ENCODE measurements at regions not wholly inside any gene's neighbourhood (a gene's known extent, or its start where the extent isn't known, plus 50 kb on each side); places are given as distances from the start of the nearest gene placed in this dataset.

DNA sequence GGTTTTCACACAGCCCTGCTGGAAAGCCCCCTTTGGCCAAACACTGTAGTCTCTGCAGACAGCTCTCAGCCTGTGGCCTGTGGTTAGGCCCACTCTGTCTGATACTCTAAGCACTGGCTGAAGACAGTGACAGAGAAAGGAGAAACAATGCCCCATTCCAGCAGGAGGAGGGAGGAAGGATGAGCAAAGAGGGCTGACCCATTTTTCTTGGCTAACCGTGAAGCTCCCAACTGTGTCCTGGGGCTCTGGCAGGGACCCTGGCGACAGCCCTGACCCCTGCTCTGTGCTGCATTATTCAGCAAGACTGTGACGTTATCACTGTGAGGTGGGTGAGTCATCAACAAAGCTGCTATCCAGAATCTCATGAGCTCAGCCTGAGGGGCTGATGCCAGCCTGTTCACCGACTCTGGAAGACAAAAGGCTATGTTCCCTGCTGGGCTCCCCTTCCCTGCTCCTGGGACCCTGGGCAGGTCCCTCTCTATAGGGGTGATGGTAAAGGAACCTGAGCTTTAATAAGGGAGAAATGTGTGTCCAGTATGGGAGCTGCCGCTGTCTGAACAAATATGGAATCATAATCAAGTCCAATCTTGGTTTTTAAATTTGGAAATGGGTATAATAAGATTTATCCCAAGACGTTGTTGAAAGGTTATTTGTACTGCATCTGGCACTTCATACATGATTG, 107.0 kb downstream of the RHOU start:
- POLR2A ChIA-PET, result interaction anchor here (1.1 to 6.0 kb wide), 6 partner anchors 8 to 122 kb away, joined by 3 to 124 read pairs (median 4); no protein-coding TSS in a partner anchor
- Histone ChIP-seq H3K36me3 (replicated peaks in 1 of 2; ENCODE audit: control insufficient read depth in 1 of 2, insufficient read depth in 2 of 2, low read length in 2 of 2) (no peaks in the 10 kb centered on the region), H4K20me1 (ENCODE audit: insufficient read depth, low read length) (no peaks in the 10 kb centered on the region), H2AFZ (ENCODE audit: low read length) (peak overlapping the region; percentile 33), H3K4me3 (replicated peaks in 1 of 3; ENCODE audit: insufficient read depth in 1 of 3, low read depth in 2 of 3, low read length in 3 of 3) (no peak overlapping the region), H3K9ac (ENCODE audit: insufficient read depth, low read depth, low read length) (peak overlapping the region; percentile 32; the same call in 1 of the 2 replicates), H3K27ac (ENCODE audit: extremely low read length, insufficient read depth, low read length) (peak overlapping the region; percentile 16), H3K4me1 (ENCODE audit: insufficient read depth, low read length) (peaks cover 53% of the 10 kb centered on the region), H3K27me3 (ENCODE audit: control insufficient read depth in 1 of 2, insufficient read depth in 2 of 2, low read length in 2 of 2) (no peaks in the 10 kb centered on the region; a peak in 1 of 5 replicates), H3K4me2 (ENCODE audit: low read depth, low read length) (peak overlapping the region; percentile 10; the same call in 1 of the 2 replicates), H3K9me3 (ENCODE audit: low read length) (no peaks in the 10 kb centered on the region), H3K79me2 (ENCODE audit: insufficient read depth, low read length) (no peaks in the 10 kb centered on the region)
- CTCF ChIA-PET (ENCODE audit: low intra/inter-chr PET ratio, low total read pairs), result no interaction called here
- in situ Hi-C loops (cut with HindIII; ENCODE audit: extremely low pct_ligation_motif_present, low pct_unique_long_range_greater_than_20kb), result no loop called here
- no peak for FAIRE-seq
- no TSS peak for BruUV-seq (replicated peaks)
- WGBS (ENCODE audit: low lambda C conversion rate), result 58% methylated on average over 3 of the region's 6 CpGs
- peak; percentile 73 for DNase-seq (ENCODE audit: low spot score)
- ATAC-seq, result peak; percentile 4; the same call in 1 of the 3 replicates
- intact Hi-C loops (cut with micrococcal nuclease; ENCODE audit: unreplicated experiment), result no loop called here
- no peak for TF ChIP-seq ZNF761 (CRISPR knock-in tag; conservative IDR thresholded peaks at IDR 0.05)
- TF ChIP-seq, protein P1, sequence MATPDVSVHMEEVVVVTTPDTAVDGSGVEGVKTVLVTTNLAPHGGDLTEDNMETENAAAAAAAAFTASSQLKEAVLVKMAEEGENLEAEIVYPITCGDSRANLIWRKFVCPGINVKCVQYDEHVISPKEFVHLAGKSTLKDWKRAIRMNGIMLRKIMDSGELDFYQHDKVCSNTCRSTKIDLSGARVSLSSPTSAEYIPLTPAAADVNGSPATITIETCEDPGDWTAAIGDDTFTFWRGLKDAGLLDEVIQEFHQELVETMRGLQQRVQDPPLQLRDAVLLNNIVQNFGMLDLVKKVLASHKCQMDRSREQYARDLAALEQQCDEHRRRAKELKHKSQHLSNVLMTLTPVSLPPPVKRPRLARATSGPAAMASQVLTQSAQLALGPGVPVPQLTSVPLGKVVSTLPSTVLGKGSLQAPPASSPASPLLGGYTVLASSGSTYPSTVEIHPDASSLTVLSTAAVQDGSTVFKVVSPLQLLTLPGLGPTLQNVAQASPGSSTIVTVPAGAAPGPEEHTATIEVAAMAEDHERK (CRISPR knock-in tag; IDR thresholded peaks at IDR 0.05; ENCODE audit: low read depth), result no peak
- no peak for TF ChIP-seq KLF11 (CRISPR knock-in tag; IDR thresholded peaks at IDR 0.05)
- peak; percentile 60 for TF ChIP-seq XRCC5 (optimal IDR thresholded peaks at IDR 0.05; ENCODE audit: low read length)
- TF ChIP-seq ZNF567 (CRISPR knock-in tag; IDR thresholded peaks at IDR 0.05; ENCODE audit: borderline replicate concordance), result no peak
- TF ChIP-seq ZNF816 (CRISPR knock-in tag; IDR thresholded peaks at IDR 0.05; ENCODE audit: borderline replicate concordance), result no peak
- no peak for TF ChIP-seq ZNF431 (CRISPR knock-in tag; IDR thresholded peaks at IDR 0.05; ENCODE audit: borderline replicate concordance, low read depth)
- TF ChIP-seq, protein P2, sequence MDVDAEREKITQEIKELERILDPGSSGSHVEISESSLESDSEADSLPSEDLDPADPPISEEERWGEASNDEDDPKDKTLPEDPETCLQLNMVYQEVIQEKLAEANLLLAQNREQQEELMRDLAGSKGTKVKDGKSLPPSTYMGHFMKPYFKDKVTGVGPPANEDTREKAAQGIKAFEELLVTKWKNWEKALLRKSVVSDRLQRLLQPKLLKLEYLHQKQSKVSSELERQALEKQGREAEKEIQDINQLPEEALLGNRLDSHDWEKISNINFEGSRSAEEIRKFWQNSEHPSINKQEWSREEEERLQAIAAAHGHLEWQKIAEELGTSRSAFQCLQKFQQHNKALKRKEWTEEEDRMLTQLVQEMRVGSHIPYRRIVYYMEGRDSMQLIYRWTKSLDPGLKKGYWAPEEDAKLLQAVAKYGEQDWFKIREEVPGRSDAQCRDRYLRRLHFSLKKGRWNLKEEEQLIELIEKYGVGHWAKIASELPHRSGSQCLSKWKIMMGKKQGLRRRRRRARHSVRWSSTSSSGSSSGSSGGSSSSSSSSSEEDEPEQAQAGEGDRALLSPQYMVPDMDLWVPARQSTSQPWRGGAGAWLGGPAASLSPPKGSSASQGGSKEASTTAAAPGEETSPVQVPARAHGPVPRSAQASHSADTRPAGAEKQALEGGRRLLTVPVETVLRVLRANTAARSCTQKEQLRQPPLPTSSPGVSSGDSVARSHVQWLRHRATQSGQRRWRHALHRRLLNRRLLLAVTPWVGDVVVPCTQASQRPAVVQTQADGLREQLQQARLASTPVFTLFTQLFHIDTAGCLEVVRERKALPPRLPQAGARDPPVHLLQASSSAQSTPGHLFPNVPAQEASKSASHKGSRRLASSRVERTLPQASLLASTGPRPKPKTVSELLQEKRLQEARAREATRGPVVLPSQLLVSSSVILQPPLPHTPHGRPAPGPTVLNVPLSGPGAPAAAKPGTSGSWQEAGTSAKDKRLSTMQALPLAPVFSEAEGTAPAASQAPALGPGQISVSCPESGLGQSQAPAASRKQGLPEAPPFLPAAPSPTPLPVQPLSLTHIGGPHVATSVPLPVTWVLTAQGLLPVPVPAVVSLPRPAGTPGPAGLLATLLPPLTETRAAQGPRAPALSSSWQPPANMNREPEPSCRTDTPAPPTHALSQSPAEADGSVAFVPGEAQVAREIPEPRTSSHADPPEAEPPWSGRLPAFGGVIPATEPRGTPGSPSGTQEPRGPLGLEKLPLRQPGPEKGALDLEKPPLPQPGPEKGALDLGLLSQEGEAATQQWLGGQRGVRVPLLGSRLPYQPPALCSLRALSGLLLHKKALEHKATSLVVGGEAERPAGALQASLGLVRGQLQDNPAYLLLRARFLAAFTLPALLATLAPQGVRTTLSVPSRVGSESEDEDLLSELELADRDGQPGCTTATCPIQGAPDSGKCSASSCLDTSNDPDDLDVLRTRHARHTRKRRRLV (CRISPR knock-in tag; IDR thresholded peaks at IDR 0.05), result no peak
- TF ChIP-seq ZNF776 (CRISPR knock-in tag; IDR thresholded peaks at IDR 0.05), result no peak
- TF ChIP-seq ZNF143 (CRISPR knock-in tag; IDR thresholded peaks at IDR 0.05), result no peak
- no peak for TF ChIP-seq PITX1 (CRISPR knock-in tag; IDR thresholded peaks at IDR 0.05)
- TF ChIP-seq ZMYM4 (CRISPR knock-in tag; IDR thresholded peaks at IDR 0.05), result no peak
- no peak for TF ChIP-seq ATF7 (IDR thresholded peaks at IDR 0.05)
- TF ChIP-seq ATF7 (CRISPR knock-in tag; IDR thresholded peaks at IDR 0.05), result 0 out of 2 replicates have a peak, but pooled peaks have one; percentile 38
- no peak for TF ChIP-seq ZNF674 (CRISPR knock-in tag; IDR thresholded peaks at IDR 0.05; ENCODE audit: low read depth)

Data from HepG2 (cell line).